ENCODE measurements at regions not wholly inside any gene's neighbourhood (a gene's known extent, or its start where the extent isn't known, plus 50 kb on each side); places are given as distances from the start of the nearest gene placed in this dataset.

GRCh38 chr9:120153258-120153657 is 426.7 kb downstream of the CDK5RAP2 start (continued):
- TF ChIP-seq ZNF232 (CRISPR knock-in tag; IDR thresholded peaks at IDR 0.05) (no peak), ZNF425 (CRISPR knock-in tag; conservative IDR thresholded peaks at IDR 0.05) (no peak), ELF4 (CRISPR knock-in tag; IDR thresholded peaks at IDR 0.05; ENCODE audit: low read depth) (no peak), TEAD1 (CRISPR knock-in tag; IDR thresholded peaks at IDR 0.05) (no peak), ZBTB21 (CRISPR knock-in tag; IDR thresholded peaks at IDR 0.05; ENCODE audit: borderline replicate concordance) (no peak), CREM (CRISPR knock-in tag; IDR thresholded peaks at IDR 0.05) (no peak)

GRCh38 chr9:120152295-120152694 is 427.7 kb downstream of the CDK5RAP2 start:
- DNase-seq (ENCODE audit: low spot score), result peak; percentile 45
- POLR2A ChIA-PET, result no interaction called here
- TF ChIP-seq ZMAT4 (CRISPR knock-in tag; IDR thresholded peaks at IDR 0.05) (no peak), MYBL2 (CRISPR knock-in tag; IDR thresholded peaks at IDR 0.05) (no peak), TCF7 (CRISPR knock-in tag; IDR thresholded peaks at IDR 0.05; ENCODE audit: low read depth) (no peak), USF2 (CRISPR knock-in tag; IDR thresholded peaks at IDR 0.05) (no peak), ZNF423 (CRISPR knock-in tag; IDR thresholded peaks at IDR 0.05) (no peak), ZBTB21 (CRISPR knock-in tag; IDR thresholded peaks at IDR 0.05; ENCODE audit: borderline replicate concordance) (no peak), CDX4 (CRISPR knock-in tag; IDR thresholded peaks at IDR 0.05; ENCODE audit: borderline replicate concordance) (no peak), TEAD4 (CRISPR knock-in tag; IDR thresholded peaks at IDR 0.05) (no peak), MXD4 (CRISPR knock-in tag; IDR thresholded peaks at IDR 0.05; ENCODE audit: borderline replicate concordance) (no peak)
- TF ChIP-seq, protein P1, sequence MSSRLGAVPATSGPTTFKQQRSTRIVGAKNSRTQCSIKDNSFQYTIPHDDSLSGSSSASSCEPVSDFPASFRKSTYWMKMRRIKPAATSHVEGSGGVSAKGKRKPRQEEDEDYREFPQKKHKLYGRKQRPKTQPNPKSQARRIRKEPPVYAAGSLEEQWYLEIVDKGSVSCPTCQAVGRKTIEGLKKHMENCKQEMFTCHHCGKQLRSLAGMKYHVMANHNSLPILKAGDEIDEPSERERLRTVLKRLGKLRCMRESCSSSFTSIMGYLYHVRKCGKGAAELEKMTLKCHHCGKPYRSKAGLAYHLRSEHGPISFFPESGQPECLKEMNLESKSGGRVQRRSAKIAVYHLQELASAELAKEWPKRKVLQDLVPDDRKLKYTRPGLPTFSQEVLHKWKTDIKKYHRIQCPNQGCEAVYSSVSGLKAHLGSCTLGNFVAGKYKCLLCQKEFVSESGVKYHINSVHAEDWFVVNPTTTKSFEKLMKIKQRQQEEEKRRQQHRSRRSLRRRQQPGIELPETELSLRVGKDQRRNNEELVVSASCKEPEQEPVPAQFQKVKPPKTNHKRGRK (CRISPR knock-in tag; IDR thresholded peaks at IDR 0.05; ENCODE audit: borderline replicate concordance), result no peak
- TF ChIP-seq, protein P2, sequence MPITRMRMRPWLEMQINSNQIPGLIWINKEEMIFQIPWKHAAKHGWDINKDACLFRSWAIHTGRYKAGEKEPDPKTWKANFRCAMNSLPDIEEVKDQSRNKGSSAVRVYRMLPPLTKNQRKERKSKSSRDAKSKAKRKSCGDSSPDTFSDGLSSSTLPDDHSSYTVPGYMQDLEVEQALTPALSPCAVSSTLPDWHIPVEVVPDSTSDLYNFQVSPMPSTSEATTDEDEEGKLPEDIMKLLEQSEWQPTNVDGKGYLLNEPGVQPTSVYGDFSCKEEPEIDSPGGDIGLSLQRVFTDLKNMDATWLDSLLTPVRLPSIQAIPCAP (CRISPR knock-in tag; IDR thresholded peaks at IDR 0.05), result no peak
- TF ChIP-seq, protein P3, sequence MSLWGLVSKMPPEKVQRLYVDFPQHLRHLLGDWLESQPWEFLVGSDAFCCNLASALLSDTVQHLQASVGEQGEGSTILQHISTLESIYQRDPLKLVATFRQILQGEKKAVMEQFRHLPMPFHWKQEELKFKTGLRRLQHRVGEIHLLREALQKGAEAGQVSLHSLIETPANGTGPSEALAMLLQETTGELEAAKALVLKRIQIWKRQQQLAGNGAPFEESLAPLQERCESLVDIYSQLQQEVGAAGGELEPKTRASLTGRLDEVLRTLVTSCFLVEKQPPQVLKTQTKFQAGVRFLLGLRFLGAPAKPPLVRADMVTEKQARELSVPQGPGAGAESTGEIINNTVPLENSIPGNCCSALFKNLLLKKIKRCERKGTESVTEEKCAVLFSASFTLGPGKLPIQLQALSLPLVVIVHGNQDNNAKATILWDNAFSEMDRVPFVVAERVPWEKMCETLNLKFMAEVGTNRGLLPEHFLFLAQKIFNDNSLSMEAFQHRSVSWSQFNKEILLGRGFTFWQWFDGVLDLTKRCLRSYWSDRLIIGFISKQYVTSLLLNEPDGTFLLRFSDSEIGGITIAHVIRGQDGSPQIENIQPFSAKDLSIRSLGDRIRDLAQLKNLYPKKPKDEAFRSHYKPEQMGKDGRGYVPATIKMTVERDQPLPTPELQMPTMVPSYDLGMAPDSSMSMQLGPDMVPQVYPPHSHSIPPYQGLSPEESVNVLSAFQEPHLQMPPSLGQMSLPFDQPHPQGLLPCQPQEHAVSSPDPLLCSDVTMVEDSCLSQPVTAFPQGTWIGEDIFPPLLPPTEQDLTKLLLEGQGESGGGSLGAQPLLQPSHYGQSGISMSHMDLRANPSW (CRISPR knock-in tag; conservative IDR thresholded peaks at IDR 0.05; ENCODE audit: low read depth), result no peak
- TF ChIP-seq, protein P4, sequence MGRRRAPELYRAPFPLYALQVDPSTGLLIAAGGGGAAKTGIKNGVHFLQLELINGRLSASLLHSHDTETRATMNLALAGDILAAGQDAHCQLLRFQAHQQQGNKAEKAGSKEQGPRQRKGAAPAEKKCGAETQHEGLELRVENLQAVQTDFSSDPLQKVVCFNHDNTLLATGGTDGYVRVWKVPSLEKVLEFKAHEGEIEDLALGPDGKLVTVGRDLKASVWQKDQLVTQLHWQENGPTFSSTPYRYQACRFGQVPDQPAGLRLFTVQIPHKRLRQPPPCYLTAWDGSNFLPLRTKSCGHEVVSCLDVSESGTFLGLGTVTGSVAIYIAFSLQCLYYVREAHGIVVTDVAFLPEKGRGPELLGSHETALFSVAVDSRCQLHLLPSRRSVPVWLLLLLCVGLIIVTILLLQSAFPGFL (CRISPR knock-in tag; IDR thresholded peaks at IDR 0.05; ENCODE audit: borderline replicate concordance), result no peak
- Mint-ChIP-seq H3K27me3 (ENCODE audit: low read depth) (peaks cover 5% of the 10 kb centered on the region), H3K27ac (no peak overlapping the region), H3K4me1 (peaks cover 5% of the 10 kb centered on the region; the same call in 1 of the 2 replicates), H3K4me3 (no peak overlapping the region), H3K36me3 (no peaks in the 10 kb centered on the region), H3K9me3 (peaks cover 5% of the 10 kb centered on the region; the same call in 1 of the 2 replicates)
- CTCF ChIA-PET, result interaction anchor here (1.0 to 1.7 kb wide), 6 partner anchors 70 to 325 kb away, joined by 3 to 7 read pairs (median 4); no protein-coding TSS in a partner anchor
- peak; percentile 96 for ATAC-seq
